Mesenchymal stem cell (in vitro differentiated cells and primary cell): ENCODE measurements at regions not wholly inside any gene's neighbourhood (a gene's known extent, or its start where the extent isn't known, plus 50 kb on each side); places are given as distances from the start of the nearest gene placed in this dataset.

ENCODE experiments used
- DNase-seq: peaks from one replicate; pipeline ENCODE4 v3.0.0-alpha.2; 2013
- H2AFZ ChIP-seq: one replicate; pipeline ENCODE4 v1.6.1; 2013; ENCODE audit warnings: low read depth, mild to moderate bottlenecking, control low read depth, inconsistent platforms, low read length, moderate library complexity
- H2AK5ac ChIP-seq: 2 replicates; pipeline ENCODE4 v1.6.1; 2013; ENCODE audit warnings: low read length, moderate library complexity, mild to moderate bottlenecking, inconsistent platforms; ENCODE audit not compliant: severe bottlenecking
- H2BK120ac ChIP-seq: one replicate; pipeline ENCODE4 v1.6.1; 2013; ENCODE audit warnings: low read depth, mild to moderate bottlenecking, inconsistent platforms, low read length, moderate library complexity
- H2BK12ac ChIP-seq, 2 experiments: one replicate each; pipeline ENCODE4 v1.6.1; 2013; ENCODE audit warnings: inconsistent platforms in 2 of 2, low read length in 2 of 2, mild to moderate bottlenecking in 2 of 2, moderate library complexity in 2 of 2, control low read depth in 1 of 2
- H2BK15ac ChIP-seq: one replicate; pipeline ENCODE4 v1.6.1; 2013; ENCODE audit warnings: mild to moderate bottlenecking, low read depth, inconsistent platforms; ENCODE audit not compliant: poor library complexity, severe bottlenecking
- H2BK5ac ChIP-seq: 2 replicates; pipeline ENCODE4 v1.6.1; 2013; ENCODE audit warnings: low read depth, mild to moderate bottlenecking, low read length, control low read depth, inconsistent platforms; ENCODE audit not compliant: poor library complexity, severe bottlenecking
- H3K14ac ChIP-seq, 2 experiments: one replicate each; pipeline ENCODE4 v1.6.1; 2013; ENCODE audit warnings: inconsistent platforms in 2 of 2, low read length in 2 of 2, control low read depth in 1 of 2, mild to moderate bottlenecking in 1 of 2, moderate library complexity in 1 of 2
- H3K18ac ChIP-seq, 2 experiments: one replicate each; pipeline ENCODE4 v1.6.1; 2013; ENCODE audit warnings: inconsistent platforms in 2 of 2, low read length in 2 of 2, control low read depth in 1 of 2, low read depth in 1 of 2, mild to moderate bottlenecking in 1 of 2
- H3K23ac ChIP-seq, 2 experiments: one replicate each; pipeline ENCODE4 v1.6.1; 2013; ENCODE audit warnings: inconsistent platforms in 2 of 2, low read length in 2 of 2, mild to moderate bottlenecking in 2 of 2, moderate library complexity in 2 of 2, control low read depth in 1 of 2
- H3K27ac ChIP-seq: 2 replicates; pipeline ENCODE4 v1.5.1; 2013; ENCODE audit warnings: mild to moderate bottlenecking, moderate library complexity, low read length, control low read depth, inconsistent platforms; ENCODE audit not compliant: poor library complexity, severe bottlenecking
- H3K27me3 ChIP-seq, 2 experiments: 2 replicates each; pipeline versions ENCODE4 v1.6.1 to v1.7.0; 2013; ENCODE audit warnings: low read length in 2 of 2, mild to moderate bottlenecking in 2 of 2, moderate library complexity in 2 of 2, control low read depth in 1 of 2, inconsistent platforms in 1 of 2; ENCODE audit not compliant: control insufficient read depth in 1 of 2, insufficient read depth in 1 of 2
- H3K36me3 ChIP-seq, 2 experiments: 2 replicates each; pipeline versions ENCODE4 v1.6.1 to v1.7.0; 2013; ENCODE audit warnings: low read length in 2 of 2, control low read depth in 1 of 2, inconsistent platforms in 1 of 2, low read depth in 1 of 2, mild to moderate bottlenecking in 1 of 2; ENCODE audit not compliant: insufficient read depth in 2 of 2, control insufficient read depth in 1 of 2
- H3K4ac ChIP-seq, 2 experiments: one replicate each; pipeline ENCODE4 v1.6.1; 2013; ENCODE audit warnings: inconsistent platforms in 2 of 2, low read length in 2 of 2, mild to moderate bottlenecking in 2 of 2, moderate library complexity in 2 of 2, control low read depth in 1 of 2, low read depth in 1 of 2
- H3K4me1 ChIP-seq: 2 replicates; pipeline ENCODE4 v1.6.1; 2013; ENCODE audit warnings: low read depth, low read length, control low read depth; ENCODE audit not compliant: control insufficient read depth, insufficient read depth
- H3K4me2 ChIP-seq: 2 replicates; pipeline ENCODE4 v1.6.1; 2013; ENCODE audit warnings: low read length, mild to moderate bottlenecking, inconsistent platforms; ENCODE audit not compliant: poor library complexity, severe bottlenecking
- H3K4me3 ChIP-seq, 2 experiments: 2 replicates each; pipeline versions ENCODE4 v1.5.1 to v1.7.0; 2013; ENCODE audit warnings: low read length in 2 of 2, mild to moderate bottlenecking in 2 of 2, control low read depth in 1 of 2, low read depth in 1 of 2; ENCODE audit not compliant: insufficient read depth in 1 of 2
- H3K79me1 ChIP-seq: replicated peaks from 2 replicates; pipeline ENCODE4 v1.6.1; 2013; ENCODE audit warnings: mild to moderate bottlenecking, control low read depth, low read length, inconsistent platforms; ENCODE audit not compliant: poor library complexity, severe bottlenecking
- H3K9ac ChIP-seq: 2 replicates; pipeline ENCODE4 v1.7.0; 2013; ENCODE audit warnings: mild to moderate bottlenecking, low read length, moderate library complexity
- H3K9me3 ChIP-seq: 2 replicates; pipeline ENCODE4 v1.7.0; 2013; ENCODE audit warnings: mild to moderate bottlenecking, low read length; ENCODE audit not compliant: control insufficient read depth
- H4K8ac ChIP-seq: one replicate; pipeline ENCODE4 v1.6.1; 2013; ENCODE audit warnings: inconsistent platforms, mild to moderate bottlenecking, low read length, moderate library complexity
- H4K91ac ChIP-seq: one replicate; pipeline ENCODE4 v1.6.1; 2013; ENCODE audit warnings: mild to moderate bottlenecking, low read length, inconsistent platforms
- WGBS: methylation state at CpG from one replicate; pipeline ENCODE4 v1.1.7; 2013; ENCODE audit warnings: mixed read lengths; 5-methylcytosine and 5-hydroxymethylcytosine counted together

GRCh38 chr2:37543999-37544557 lies 127.4 kb downstream of the CDC42EP3 start:
- H2BK120ac ChIP-seq, result no peak overlapping the region
- DNase-seq, result no peak
- H4K91ac ChIP-seq, result no peak overlapping the region
- no peak overlapping the region for H3K4ac ChIP-seq
- H2BK5ac ChIP-seq, result no peak overlapping the region
- no peak overlapping the region for H3K18ac ChIP-seq
- no peak overlapping the region for H3K4me3 ChIP-seq
- H3K14ac ChIP-seq, result no peak overlapping the region
- no peak overlapping the region for H2AK5ac ChIP-seq
- no peak overlapping the region for H4K8ac ChIP-seq
- H3K4me1 ChIP-seq, result no peaks in the 10 kb centered on the region
- no peaks in the 10 kb centered on the region for H3K79me1 ChIP-seq
- no peak overlapping the region for H3K9ac ChIP-seq
- H3K4me2 ChIP-seq, result no peak overlapping the region
- 83% methylated on average over 4 of the region's 4 CpGs for WGBS
- H3K36me3 ChIP-seq, result no peaks in the 10 kb centered on the region
- no peak overlapping the region for H3K27ac ChIP-seq
- H3K9me3 ChIP-seq, result no peaks in the 10 kb centered on the region
- no peak overlapping the region for H2BK15ac ChIP-seq
- no peak overlapping the region for H3K23ac ChIP-seq
- no peaks in the 10 kb centered on the region for H3K27me3 ChIP-seq
- no peak overlapping the region for H2AFZ ChIP-seq
- no peak overlapping the region for H2BK12ac ChIP-seq

GRCh38 chr2:37544591-37545031 lies 126.8 kb downstream of the CDC42EP3 start:
- Histone ChIP-seq H2AFZ (no peak overlapping the region), H3K4me2 (no peak overlapping the region), H3K79me1 (no peaks in the 10 kb centered on the region), H2BK5ac (no peak overlapping the region), H4K91ac (no peak overlapping the region), H3K27ac (no peak overlapping the region), H3K23ac (no peak overlapping the region), H3K4me1 (no peaks in the 10 kb centered on the region), H3K9ac (no peak overlapping the region), H3K36me3 (no peaks in the 10 kb centered on the region), H2AK5ac (no peak overlapping the region), H3K4me3 (no peak overlapping the region), H4K8ac (no peak overlapping the region), H2BK12ac (no peak overlapping the region), H2BK120ac (no peak overlapping the region), H3K14ac (no peak overlapping the region), H3K9me3 (no peaks in the 10 kb centered on the region), H3K18ac (no peak overlapping the region), H2BK15ac (no peak overlapping the region), H3K27me3 (no peaks in the 10 kb centered on the region), H3K4ac (no peak overlapping the region)
- no peak for DNase-seq
- 87% methylated on average over 1 of the region's 1 CpG for WGBS

- no peak overlapping the region for H2BK120ac ChIP-seq
- H3K79me1 ChIP-seq, result no peaks in the 10 kb centered on the region
- H2AK5ac ChIP-seq, result no peak overlapping the region
- H3K9me3 ChIP-seq, result no peaks in the 10 kb centered on the region
- no peak overlapping the region for H4K8ac ChIP-seq
- no peak overlapping the region for H2BK5ac ChIP-seq
- no peaks in the 10 kb centered on the region for H3K27me3 ChIP-seq
- no peak overlapping the region for H3K14ac ChIP-seq
- no peak overlapping the region for H3K9ac ChIP-seq
- no peak overlapping the region for H2AFZ ChIP-seq
- H3K4me3 ChIP-seq, result no peak overlapping the region
- H3K4me2 ChIP-seq, result no peak overlapping the region
- no peak overlapping the region for H3K18ac ChIP-seq
- H3K4ac ChIP-seq, result no peak overlapping the region
- no peak overlapping the region for H3K23ac ChIP-seq
- no peak overlapping the region for H2BK15ac ChIP-seq
- DNase-seq, result no peak
- H3K36me3 ChIP-seq, result no peaks in the 10 kb centered on the region
- H2BK12ac ChIP-seq, result no peak overlapping the region
- H4K91ac ChIP-seq, result no peak overlapping the region
- H3K27ac ChIP-seq, result no peak overlapping the region
- WGBS, result 100% methylated on average over 2 of the region's 4 CpGs
- H3K4me1 ChIP-seq, result no peaks in the 10 kb centered on the region
Measured at GRCh38 chr2:37549598-37549997, 121.8 kb downstream of the CDC42EP3 start.

- Histone ChIP-seq H3K79me1 (no peaks in the 10 kb centered on the region), H2AK5ac (no peak overlapping the region), H4K8ac (no peak overlapping the region), H3K18ac (no peak overlapping the region), H3K27me3 (no peaks in the 10 kb centered on the region), H3K36me3 (no peaks in the 10 kb centered on the region), H3K4me1 (no peaks in the 10 kb centered on the region), H2BK120ac (no peak overlapping the region), H3K27ac (no peak overlapping the region), H3K9me3 (no peaks in the 10 kb centered on the region), H3K4ac (no peak overlapping the region), H4K91ac (no peak overlapping the region), H2BK12ac (no peak overlapping the region), H3K4me3 (no peak overlapping the region), H3K14ac (no peak overlapping the region), H3K4me2 (no peak overlapping the region), H3K23ac (no peak overlapping the region), H2AFZ (no peak overlapping the region), H2BK15ac (no peak overlapping the region), H3K9ac (no peak overlapping the region), H2BK5ac (no peak overlapping the region)
- no peak for DNase-seq
Measured at GRCh38 chr2:37550190-37550589, 121.3 kb downstream of the CDC42EP3 start.
